Liver (tissue), 8 donors: ENCODE measurements at regions not wholly inside any gene's neighbourhood (a gene's known extent, or its start where the extent isn't known, plus 50 kb on each side); places are given as distances from the start of the nearest gene placed in this dataset.

Experiments
- DNase-seq: peaks from one replicate; pipeline ENCODE4 v3.0.0-alpha.2; 2017; ENCODE audit warnings: low spot score
- H3K27ac ChIP-seq, 2 donors: one replicate each; pipeline ENCODE4 v1.7.0; 2013; ENCODE audit warnings: inconsistent platforms in 2 of 2, low read length in 2 of 2, control low read depth in 1 of 2, low read depth in 1 of 2, mild to moderate bottlenecking in 1 of 2
- H3K27me3 ChIP-seq, 4 donors: one replicate each; pipeline versions ENCODE4 v1.6.1 to v1.7.0; 2013; ENCODE audit warnings: low read length in 3 of 4, inconsistent platforms in 1 of 4, mild to moderate bottlenecking in 1 of 4, moderate library complexity in 1 of 4; ENCODE audit not compliant: control insufficient read depth in 4 of 4, insufficient read depth in 4 of 4
- H3K36me3 ChIP-seq, 4 donors: one replicate each; pipeline versions ENCODE4 v1.6.1 to v1.7.0; 2013; ENCODE audit warnings: low read length in 3 of 4, mild to moderate bottlenecking in 3 of 4, low read depth in 1 of 4, moderate library complexity in 1 of 4; ENCODE audit not compliant: control insufficient read depth in 4 of 4, insufficient read depth in 3 of 4
- H3K4me1 ChIP-seq, 4 donors: one replicate each; pipeline versions ENCODE4 v1.6.1 to v1.7.0; 2013; ENCODE audit warnings: low read length in 3 of 4, mild to moderate bottlenecking in 3 of 4, moderate library complexity in 1 of 4; ENCODE audit not compliant: control insufficient read depth in 4 of 4, insufficient read depth in 4 of 4
- H3K4me3 ChIP-seq, 3 donors: one replicate each; pipeline versions ENCODE4 v1.6.1 to v1.7.0; 2013; ENCODE audit warnings: low read length in 3 of 3, control low read depth in 1 of 3, low read depth in 1 of 3, mild to moderate bottlenecking in 1 of 3
- H3K9ac ChIP-seq, 2 donors: one replicate each; pipeline ENCODE4 v1.7.0; 2013; ENCODE audit warnings: low read length in 2 of 2, mild to moderate bottlenecking in 2 of 2, moderate library complexity in 2 of 2, control low read depth in 1 of 2, low read depth in 1 of 2
- H3K9me3 ChIP-seq, 4 donors: one replicate each; pipeline versions ENCODE4 v1.6.1 to v1.7.0; 2013; ENCODE audit warnings: low read length in 3 of 4; ENCODE audit not compliant: control insufficient read depth in 4 of 4
- ATF3 ChIP-seq: IDR thresholded peaks from 2 replicates; pipeline ENCODE4 v1.6.1; 2016; ENCODE audit warnings: antibody characterized with exemption
- CTCF ChIP-seq: fragments of 150-350 bp; IDR thresholded peaks from 2 replicates; pipeline ENCODE4 v1.5.1; 2017; ENCODE audit warnings: improper control_type of control experiment, low read depth, low read length; ENCODE audit not compliant: missing input control
- FOXA1 ChIP-seq: IDR thresholded peaks from 2 replicates; pipeline ENCODE4 v1.6.1; 2016; ENCODE audit warnings: antibody characterized with exemption
- FOXA2 ChIP-seq: IDR thresholded peaks from 2 replicates; pipeline ENCODE4 v1.6.1; 2016; ENCODE audit warnings: antibody characterized with exemption
- GABPA ChIP-seq, 2 donors: IDR thresholded peaks in 1 of 2; conservative IDR thresholded peaks in 1 of 2; 2 replicates each; pipeline ENCODE4 v1.6.1; 2016; ENCODE audit warnings: antibody characterized with exemption in 2 of 2, mild to moderate bottlenecking in 1 of 2, moderate library complexity in 1 of 2
- HNF4A ChIP-seq, 2 donors: conservative IDR thresholded peaks; 2 replicates each; pipeline ENCODE4 v1.6.1; 2016; ENCODE audit warnings: antibody characterized with exemption in 2 of 2, mild to moderate bottlenecking in 2 of 2
- HNF4G ChIP-seq: IDR thresholded peaks from 2 replicates; pipeline ENCODE4 v1.6.1; 2016; ENCODE audit warnings: antibody characterized with exemption
- JUND ChIP-seq, 2 donors: IDR thresholded peaks; 2 replicates each; pipeline ENCODE4 v1.6.1; 2016; ENCODE audit warnings: antibody characterized with exemption in 2 of 2
- MAX ChIP-seq: IDR thresholded peaks from 2 replicates; pipeline ENCODE4 v1.6.1; 2016; ENCODE audit warnings: antibody characterized with exemption
- NR2F2 ChIP-seq: IDR thresholded peaks from 2 replicates; pipeline ENCODE4 v1.6.1; 2016; ENCODE audit warnings: antibody characterized with exemption
- RAD21 ChIP-seq, 2 donors: IDR thresholded peaks; 2 replicates each; pipeline ENCODE4 v1.6.1; 2016; ENCODE audit warnings: antibody characterized with exemption in 2 of 2, mild to moderate bottlenecking in 2 of 2
- REST ChIP-seq: IDR thresholded peaks from 2 replicates; pipeline ENCODE4 v1.6.1; 2016; ENCODE audit warnings: antibody characterized with exemption, mild to moderate bottlenecking
- RXRA ChIP-seq, 2 donors: IDR thresholded peaks; 2 replicates each; pipeline ENCODE4 v1.6.1; 2017 to 2018; ENCODE audit warnings: antibody characterized with exemption in 2 of 2, mild to moderate bottlenecking in 1 of 2
- SP1 ChIP-seq: IDR thresholded peaks from 2 replicates; pipeline ENCODE4 v1.6.1; 2018; ENCODE audit warnings: antibody characterized with exemption, mild to moderate bottlenecking
- YY1 ChIP-seq: IDR thresholded peaks from 2 replicates; pipeline ENCODE4 v1.6.1; 2016; ENCODE audit warnings: antibody characterized with exemption, mild to moderate bottlenecking
- ZBTB33 ChIP-seq: IDR thresholded peaks from 2 replicates; pipeline ENCODE4 v1.6.1; 2016; ENCODE audit warnings: antibody characterized with exemption
- WGBS: extraction: QIAGEN DNeasy Blood & Tissue Kit; methylation state at CpG from one replicate; pipeline ENCODE4 v1.1.7; 2013; 5-methylcytosine and 5-hydroxymethylcytosine counted together
- donor health status: healthy.
- donor health status: healthy.
- donor health status: healthy.
- donor health status: healthy.
- donor health status: healthy.

GRCh38 chr3:153615863-153616262, 453.8 kb downstream of the RAP2B start:
- TF ChIP-seq FOXA2, result no peak
- TF ChIP-seq ATF3, result no peak
- TF ChIP-seq RXRA (IDR thresholded peaks at IDR 0.05), result no peak
- no peak for TF ChIP-seq MAX
- TF ChIP-seq RAD21 (IDR thresholded peaks at IDR 0.05), result no peak
- TF ChIP-seq YY1, result no peak
- TF ChIP-seq REST, result no peak
- no peak for TF ChIP-seq GABPA (IDR thresholded peaks at IDR 0.05 in 1 of 2, conservative IDR thresholded peaks at IDR 0.05 in 1 of 2)
- no peak for TF ChIP-seq JUND (IDR thresholded peaks at IDR 0.05)
- no peak for TF ChIP-seq NR2F2
- no peak for TF ChIP-seq ZBTB33
- TF ChIP-seq SP1, result no peak
- no peak for TF ChIP-seq CTCF
- no peak for TF ChIP-seq HNF4A (conservative IDR thresholded peaks at IDR 0.05)
- no peak for TF ChIP-seq HNF4G
- Histone ChIP-seq H3K4me1 (no peaks in the 10 kb centered on the region), H3K9me3 (peaks cover 0 to 4% (median 0%) of the 10 kb centered on the region in 4 donors), H3K27ac (no peak overlapping the region), H3K36me3 (no peaks in the 10 kb centered on the region), H3K27me3 (no peaks in the 10 kb centered on the region), H3K9ac (no peak overlapping the region), H3K4me3 (no peak overlapping the region)
- WGBS, result 88% methylated on average over 1 of the region's 1 CpG
- DNase-seq, result no peak

GRCh38 chr3:153617463-153617862, 455.4 kb downstream of the RAP2B start:
- 13% methylated on average over 1 of the region's 1 CpG for WGBS
- peaks cover 0 to 6% (median 0%) of the 10 kb centered on the region in 4 donors for H3K9me3 ChIP-seq
- no peaks in the 10 kb centered on the region for H3K36me3 ChIP-seq
- TF ChIP-seq FOXA1, result no peak
- TF ChIP-seq RAD21 (IDR thresholded peaks at IDR 0.05), result no peak
- TF ChIP-seq JUND (IDR thresholded peaks at IDR 0.05), result no peak
- TF ChIP-seq FOXA2, result no peak
- H3K4me3 ChIP-seq, result no peak overlapping the region
- H3K27me3 ChIP-seq, result no peaks in the 10 kb centered on the region
- DNase-seq, result no peak
- no peaks in the 10 kb centered on the region for H3K4me1 ChIP-seq
- H3K9ac ChIP-seq, result no peak overlapping the region
- H3K27ac ChIP-seq, result no peak overlapping the region
